Fibroblast of lung (primary cell): ENCODE measurements at regions not wholly inside any gene's neighbourhood (a gene's known extent, or its start where the extent isn't known, plus 50 kb on each side); places are given as distances from the start of the nearest gene placed in this dataset.

ENCODE experiments used
- EZH2 ChIP-seq: IDR thresholded peaks from 2 replicates; pipeline ENCODE4 v1.5.1; 2012; ENCODE audit warnings: low read length, control low read depth, mild to moderate bottlenecking; ENCODE audit errors: missing control alignments
- TF ChIP-seq, protein P1 (sequence below), 2 donors: IDR thresholded peaks in 1 of 2; conservative IDR thresholded peaks in 1 of 2; 1 replicate in 1 of 2; 2 replicates in 1 of 2; pipeline ENCODE4 v1.5.1; 2011 to 2012; ENCODE audit warnings: low read length in 2 of 2, control low read depth in 1 of 2, inconsistent platforms in 1 of 2, low read depth in 1 of 2, mild to moderate bottlenecking in 1 of 2

GRCh38 chr4:36494747-36495146 lies 213.3 kb downstream of the DTHD1 start:
- TF ChIP-seq, protein P1, sequence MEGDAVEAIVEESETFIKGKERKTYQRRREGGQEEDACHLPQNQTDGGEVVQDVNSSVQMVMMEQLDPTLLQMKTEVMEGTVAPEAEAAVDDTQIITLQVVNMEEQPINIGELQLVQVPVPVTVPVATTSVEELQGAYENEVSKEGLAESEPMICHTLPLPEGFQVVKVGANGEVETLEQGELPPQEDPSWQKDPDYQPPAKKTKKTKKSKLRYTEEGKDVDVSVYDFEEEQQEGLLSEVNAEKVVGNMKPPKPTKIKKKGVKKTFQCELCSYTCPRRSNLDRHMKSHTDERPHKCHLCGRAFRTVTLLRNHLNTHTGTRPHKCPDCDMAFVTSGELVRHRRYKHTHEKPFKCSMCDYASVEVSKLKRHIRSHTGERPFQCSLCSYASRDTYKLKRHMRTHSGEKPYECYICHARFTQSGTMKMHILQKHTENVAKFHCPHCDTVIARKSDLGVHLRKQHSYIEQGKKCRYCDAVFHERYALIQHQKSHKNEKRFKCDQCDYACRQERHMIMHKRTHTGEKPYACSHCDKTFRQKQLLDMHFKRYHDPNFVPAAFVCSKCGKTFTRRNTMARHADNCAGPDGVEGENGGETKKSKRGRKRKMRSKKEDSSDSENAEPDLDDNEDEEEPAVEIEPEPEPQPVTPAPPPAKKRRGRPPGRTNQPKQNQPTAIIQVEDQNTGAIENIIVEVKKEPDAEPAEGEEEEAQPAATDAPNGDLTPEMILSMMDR (conservative IDR thresholded peaks at IDR 0.05 in 1 of 2, IDR thresholded peaks at IDR 0.05 in 1 of 2; ENCODE audit: low read depth in 1 of 2, low read length in 2 of 2), result no peak
- TF ChIP-seq EZH2, result no peak
